ENCODE measurements at regions not wholly inside any gene's neighbourhood (a gene's known extent, or its start where the extent isn't known, plus 50 kb on each side); places are given as distances from the start of the nearest gene placed in this dataset.

DNA sequence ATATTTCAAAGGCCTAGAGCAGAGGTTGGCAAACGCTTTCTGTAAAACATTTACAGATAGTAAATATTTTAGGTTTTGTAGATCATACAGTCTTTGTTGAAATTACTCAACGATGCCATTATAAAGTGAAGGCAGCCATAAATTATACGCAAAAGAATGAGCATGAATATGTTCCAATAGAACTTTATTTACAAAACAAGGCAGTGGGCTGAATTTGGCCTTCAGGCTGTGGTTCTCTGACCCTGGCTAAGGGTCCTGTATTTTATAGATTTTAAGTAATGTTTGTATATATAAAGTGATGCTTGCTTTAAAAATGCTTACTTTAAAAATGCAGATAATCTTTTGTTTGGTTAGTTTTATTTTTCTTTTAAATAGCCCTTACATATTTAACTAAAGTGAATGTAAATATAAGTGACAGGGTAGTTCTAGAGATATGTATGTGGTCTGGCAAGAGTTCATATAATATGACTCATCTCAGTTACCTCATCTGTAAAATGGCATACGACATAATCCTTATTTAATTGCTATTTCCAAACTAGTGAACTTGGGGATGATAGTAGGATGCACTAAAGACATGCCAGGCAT lies 51.7 kb upstream of the ATP5MC3 start:
- DNase-seq: peak; percentile 26
